Ascending aorta (tissue), 2 donors: ENCODE measurements at regions not wholly inside any gene's neighbourhood (a gene's known extent, or its start where the extent isn't known, plus 50 kb on each side); places are given as distances from the start of the nearest gene placed in this dataset.

Source experiments
- DNase-seq, 2 donors: peaks; one replicate each; pipeline ENCODE4 v3.0.0-alpha.2; 2019; ENCODE audit warnings: low spot score in 2 of 2
- H3K27ac ChIP-seq, 2 donors: fragments of 200-600 bp; sonication (generic); one replicate each; pipeline ENCODE4 v1.5.1; 2016 to 2017; ENCODE audit warnings: mild to moderate bottlenecking in 1 of 2
- H3K27me3 ChIP-seq: fragments of 200-600 bp; sonication (generic); one replicate; pipeline ENCODE4 v1.5.1; 2017
- H3K36me3 ChIP-seq, 2 donors: fragments of 200-600 bp; sonication (generic); one replicate each; pipeline ENCODE4 v1.5.1; 2016
- H3K4me1 ChIP-seq, 2 donors: fragments of 200-600 bp; sonication (generic); one replicate each; pipeline ENCODE4 v1.5.1; 2016 to 2017; ENCODE audit warnings: mild to moderate bottlenecking in 1 of 2
- H3K4me3 ChIP-seq, 2 donors: fragments of 200-600 bp; sonication (generic); one replicate each; pipeline ENCODE4 v1.5.1; 2016 to 2017; ENCODE audit warnings: mild to moderate bottlenecking in 1 of 2
- H3K9me3 ChIP-seq, 2 donors: fragments of 200-600 bp; sonication (generic); one replicate each; pipeline ENCODE4 v1.5.1; 2016
- CTCF ChIP-seq, 3 experiments: fragments of 200-600 bp in 2 of 3; fragments of 450-650 bp in 1 of 3; sonication (generic) in 2 of 3; IDR thresholded peaks; one replicate each; pipeline ENCODE4 v1.5.1; 2016 to 2019; ENCODE audit warnings: antibody characterized with exemption in 3 of 3, mild to moderate bottlenecking in 1 of 3, moderate library complexity in 1 of 3
- intact Hi-C: fragments of 100-400 bp; cut with DNase I; formaldehyde crosslinking; loops from one replicate; pipeline ENCODE4 v1.15.1; 2023

DNA sequence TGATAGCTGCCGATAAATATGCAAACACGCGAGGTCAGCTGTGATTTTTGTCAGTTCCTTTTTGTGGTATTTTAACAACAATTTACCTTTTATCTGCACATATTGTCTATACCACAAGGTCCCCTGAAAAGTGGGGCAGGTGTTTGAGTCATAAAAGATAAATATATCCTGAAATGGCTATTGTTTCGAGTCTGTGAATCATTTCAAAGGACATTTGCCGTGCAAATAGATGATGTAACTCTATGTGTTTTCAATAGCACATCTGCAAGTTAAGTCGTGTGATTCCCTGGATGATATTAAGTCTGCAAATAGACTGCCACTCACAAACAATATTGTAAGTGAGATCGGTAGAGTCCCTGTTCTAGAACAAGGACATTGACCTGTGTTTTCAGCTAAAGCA lies 193.0 kb upstream of the PITRM1 start:
- Histone ChIP-seq H3K4me1 (no peaks in the 10 kb centered on the region), H3K36me3 (no peaks in the 10 kb centered on the region), H3K9me3 (no peaks in the 10 kb centered on the region), H3K4me3 (no peak overlapping the region), H3K27ac (no peak overlapping the region), H3K27me3 (no peaks in the 10 kb centered on the region)
- intact Hi-C loops: no loop called here
- DNase-seq: no peak
- TF ChIP-seq CTCF (IDR thresholded peaks at IDR 0.05): no peak

DNA sequence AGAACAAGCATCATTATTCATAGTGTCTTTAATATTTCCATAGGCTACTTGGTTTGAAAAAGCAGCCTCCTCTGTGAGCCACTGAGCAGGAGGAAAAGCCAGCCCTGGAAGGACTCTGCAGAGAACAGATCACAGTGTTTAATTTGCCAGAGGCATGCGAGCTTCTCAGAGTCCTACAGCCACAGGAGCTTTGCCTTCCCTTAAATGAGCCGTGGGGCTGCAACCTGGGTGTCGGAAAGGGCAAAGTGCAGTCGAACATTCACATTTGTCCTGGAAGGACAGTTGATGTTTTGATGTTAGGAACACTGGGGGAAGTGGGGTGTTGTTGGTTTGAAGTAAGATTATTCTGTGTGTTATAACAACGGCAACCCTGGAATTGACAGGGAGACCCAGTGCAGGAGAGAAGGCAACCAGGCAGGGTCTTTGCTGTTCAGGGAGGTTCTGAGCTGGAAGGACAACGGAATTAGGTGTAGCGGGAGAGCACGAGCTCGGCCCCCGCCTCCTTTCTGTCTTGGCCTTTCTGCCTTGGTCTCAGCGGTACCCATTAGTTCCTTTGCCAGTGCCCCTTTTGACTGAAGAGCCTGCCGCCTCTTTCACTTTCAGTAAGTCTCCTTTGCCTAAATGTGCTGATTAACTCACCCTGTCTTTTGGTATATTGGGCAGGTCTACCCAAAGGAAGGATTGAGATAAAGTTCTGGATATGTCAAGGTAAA lies 192.3 kb upstream of the PITRM1 start:
- intact Hi-C loops: no loop called here
- no peaks in the 10 kb centered on the region for H3K36me3 ChIP-seq

GRCh38 chr10:3363311-3364045 lies 190.9 kb upstream of the PITRM1 start:
- Histone ChIP-seq H3K36me3 (no peaks in the 10 kb centered on the region), H3K4me1 (no peaks in the 10 kb centered on the region), H3K27me3 (no peaks in the 10 kb centered on the region), H3K9me3 (peaks cover 0 to 2% of the 10 kb centered on the region in 2 donors), H3K4me3 (no peak overlapping the region), H3K27ac (no peak overlapping the region)
- DNase-seq: no peak
- intact Hi-C loops: no loop called here
- TF ChIP-seq CTCF (IDR thresholded peaks at IDR 0.05): no peak

More for the DNA sequence above, 192.3 kb upstream of the PITRM1 start:
- Histone ChIP-seq H3K9me3 (no peaks in the 10 kb centered on the region), H3K4me1 (no peaks in the 10 kb centered on the region), H3K4me3 (no peak overlapping the region), H3K27me3 (no peaks in the 10 kb centered on the region), H3K27ac (no peak overlapping the region)
- no peak for TF ChIP-seq CTCF (IDR thresholded peaks at IDR 0.05)
- DNase-seq: no peak

- Histone ChIP-seq H3K4me1 (no peaks in the 10 kb centered on the region), H3K27ac (no peak overlapping the region), H3K27me3 (no peaks in the 10 kb centered on the region), H3K4me3 (no peak overlapping the region), H3K36me3 (no peaks in the 10 kb centered on the region), H3K9me3 (peaks cover 0 to 3% of the 10 kb centered on the region in 2 donors)
- TF ChIP-seq CTCF (IDR thresholded peaks at IDR 0.05): no peak
- intact Hi-C loops: no loop called here
- no peak for DNase-seq
Measured at GRCh38 chr10:3362394-3362793, 189.8 kb upstream of the PITRM1 start.

GRCh38 chr10:3361640-3362039 lies 189.1 kb upstream of the PITRM1 start:
- no peak for DNase-seq
- no peak overlapping the region for H3K4me3 ChIP-seq
- no peak for TF ChIP-seq CTCF (IDR thresholded peaks at IDR 0.05)
- intact Hi-C loops: no loop called here
- no peaks in the 10 kb centered on the region for H3K27me3 ChIP-seq
- no peak overlapping the region for H3K27ac ChIP-seq
- H3K36me3 ChIP-seq: no peaks in the 10 kb centered on the region
- H3K9me3 ChIP-seq: peaks cover 0 to 3% of the 10 kb centered on the region in 2 donors
- H3K4me1 ChIP-seq: no peaks in the 10 kb centered on the region
